D341Med (cell line): ENCODE measurements at regions not wholly inside any gene's neighbourhood (a gene's known extent, or its start where the extent isn't known, plus 50 kb on each side); places are given as distances from the start of the nearest gene placed in this dataset.
"Not testable (repeated sequence)": the region's sequence is repeated elsewhere in the genome, so short reads cannot be mapped to it uniquely, and the experiment has no call there.

Experiments
- DNase-seq: peaks from one replicate; pipeline ENCODE4 v3.0.0; 2012; ENCODE audit warnings: low spot score

GRCh38 chr5:40277161-40277906 lies 402.4 kb upstream of the PTGER4 start:
- no peak for DNase-seq

GRCh38 chr5:40276426-40277102 lies 403.2 kb upstream of the PTGER4 start:
- no peak for DNase-seq

GRCh38 chr5:40274568-40274967 lies 405.1 kb upstream of the PTGER4 start:
- DNase-seq = no peak

GRCh38 chr5:40273936-40274335 lies 405.8 kb upstream of the PTGER4 start:
- DNase-seq = no peak

- DNase-seq = no peak
These were observed 408.2 kb upstream of the PTGER4 start for GRCh38 chr5:40271476-40271875.

- no peak for DNase-seq
These were observed 409.4 kb upstream of the PTGER4 start for GRCh38 chr5:40270274-40270845.

- no peak for DNase-seq
These were observed 411.6 kb upstream of the PTGER4 start for GRCh38 chr5:40268088-40268487.

GRCh38 chr5:40266952-40267351 lies 412.8 kb upstream of the PTGER4 start:
- DNase-seq = no peak

GRCh38 chr5:40261984-40262383 lies 417.7 kb upstream of the PTGER4 start:
- no peak for DNase-seq

- DNase-seq = no peak
These were observed 419.4 kb upstream of the PTGER4 start for GRCh38 chr5:40260361-40260760.

GRCh38 chr5:40258222-40258621 lies 421.5 kb upstream of the PTGER4 start:
- no peak for DNase-seq

- DNase-seq = no peak
These were observed 439.0 kb upstream of the PTGER4 start for GRCh38 chr5:40240671-40241070.

- DNase-seq = no peak
These were observed 439.6 kb upstream of the PTGER4 start for GRCh38 chr5:40240111-40240510.

- no peak for DNase-seq
These were observed 441.5 kb upstream of the PTGER4 start for GRCh38 chr5:40238066-40238745.

GRCh38 chr5:40235471-40236400 lies 444.0 kb upstream of the PTGER4 start:
- DNase-seq = no peak

- DNase-seq = no peak
These were observed 446.4 kb upstream of the PTGER4 start for GRCh38 chr5:40233268-40233667.

GRCh38 chr5:40227931-40228330 lies 451.8 kb upstream of the PTGER4 start:
- no peak for DNase-seq

GRCh38 chr5:40227366-40227765 lies 452.3 kb upstream of the PTGER4 start:
- no peak for DNase-seq

- DNase-seq = no peak
These were observed 452.8 kb upstream of the PTGER4 start for GRCh38 chr5:40226906-40227305.

GRCh38 chr5:40225147-40225546 lies 454.6 kb upstream of the PTGER4 start:
- not testable (repeated sequence) for DNase-seq

GRCh38 chr5:40224421-40224820 lies 455.3 kb upstream of the PTGER4 start:
- DNase-seq = no peak
